Kidney (tissue), 13 donors: ENCODE measurements at regions not wholly inside any gene's neighbourhood (a gene's known extent, or its start where the extent isn't known, plus 50 kb on each side); places are given as distances from the start of the nearest gene placed in this dataset.

Experiments used
- DNase-seq, 5 donors: peaks; one replicate each; pipeline ENCODE4 v3.0.0-alpha.2; 2013 to 2020
- FAIRE-seq: peaks from 2 replicates; lab custom pipeline; 2012; peaks lifted over from hg19 to GRCh38; lab: Jason Lieb, UNC
- H3K27ac ChIP-seq, 2 donors: one replicate each; pipeline ENCODE4 v1.7.0; 2013; ENCODE audit warnings: low read depth in 2 of 2, low read length in 2 of 2, inconsistent platforms in 1 of 2
- H3K27me3 ChIP-seq: one replicate; pipeline ENCODE4 v1.7.1; 2013; ENCODE audit warnings: low read length, inconsistent platforms; ENCODE audit not compliant: control insufficient read depth, insufficient read depth
- H3K36me3 ChIP-seq, 3 donors: one replicate each; pipeline versions ENCODE4 v1.7.0 to v1.7.1; 2013; ENCODE audit warnings: low read length in 3 of 3, control low read depth in 1 of 3, inconsistent platforms in 1 of 3; ENCODE audit not compliant: insufficient read depth in 3 of 3, control insufficient read depth in 2 of 3
- H3K4me1 ChIP-seq, 3 donors: one replicate each; pipeline versions ENCODE4 v1.7.0 to v1.7.1; 2013; ENCODE audit warnings: low read length in 3 of 3, inconsistent platforms in 1 of 3, low read depth in 1 of 3; ENCODE audit not compliant: control insufficient read depth in 2 of 3, insufficient read depth in 2 of 3
- H3K4me3 ChIP-seq, 3 donors: one replicate each; pipeline versions ENCODE4 v1.7.0 to v1.8.1; 2013; ENCODE audit warnings: low read length in 3 of 3, control low read depth in 1 of 3, inconsistent platforms in 1 of 3
- H3K9ac ChIP-seq, 3 donors: one replicate each; pipeline versions ENCODE4 v1.7.0 to v1.7.1; 2013; ENCODE audit warnings: low read length in 3 of 3, control low read depth in 1 of 3, inconsistent platforms in 1 of 3
- H3K9me3 ChIP-seq, 3 donors: one replicate each; pipeline versions ENCODE4 v1.7.0 to v1.7.1; 2013; ENCODE audit warnings: low read length in 3 of 3, control low read depth in 1 of 3, inconsistent platforms in 1 of 3; ENCODE audit not compliant: control insufficient read depth in 2 of 3, insufficient read depth in 1 of 3
- CTCF ChIP-seq: IDR thresholded peaks from 3 replicates; pipeline ENCODE4 v1.5.1; 2012; ENCODE audit warnings: mild to moderate bottlenecking, moderate library complexity, borderline replicate concordance; ENCODE audit not compliant: insufficient read depth; ENCODE audit errors: extremely low read depth
- intact Hi-C: fragments of 100-400 bp; cut with DNase I; formaldehyde crosslinking; loops from one replicate; pipeline ENCODE4 v1.11.1; 2022
- donor health status: control.
- donor health status: control.
- donor health status: control.
- donor health status: control.
- donor health status: control.
- donor health status: DM: yes; HTN: yes; CAD: no.
- donor health status: Normal renal cell carcinoma (clear cell type).

DNA sequence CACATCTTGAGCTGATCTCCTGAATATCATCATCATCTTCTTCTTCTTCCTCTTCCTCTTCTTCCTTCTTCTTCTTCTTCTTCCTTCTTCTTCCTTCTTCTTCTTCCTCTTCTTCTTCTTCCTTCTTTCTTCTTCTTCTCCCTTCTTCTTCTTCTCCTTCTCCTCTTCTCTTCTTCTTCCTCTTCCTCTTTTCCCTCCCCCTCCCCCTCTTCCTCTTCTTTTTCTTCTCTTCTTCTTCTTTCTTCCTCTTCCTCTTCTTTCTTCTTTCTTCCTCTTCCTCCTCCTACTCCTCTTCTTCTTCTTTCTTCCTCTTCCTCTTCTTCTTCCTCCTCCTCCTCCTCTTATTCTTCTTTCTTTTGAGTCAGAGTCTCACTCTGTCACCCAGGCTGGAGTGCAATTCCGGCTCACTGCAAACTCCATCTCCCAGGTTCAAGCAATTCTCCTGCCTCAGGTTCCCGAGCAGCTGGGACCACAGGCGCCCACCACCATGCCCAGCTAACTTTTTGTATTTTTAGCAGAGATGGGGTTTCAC lies 197.9 kb upstream of the NANOGP8 start:
- Histone ChIP-seq H3K4me1 (no peaks in the 10 kb centered on the region), H3K9me3 (peaks cover 0 to 5% (median 0%) of the 10 kb centered on the region in 3 donors), H3K27me3 (no peaks in the 10 kb centered on the region), H3K4me3 (no peak overlapping the region), H3K36me3 (no peaks in the 10 kb centered on the region), H3K9ac (no peak overlapping the region), H3K27ac (no peak overlapping the region)
- FAIRE-seq: no peak
- no peak for DNase-seq
- intact Hi-C loops: no loop called here
- no peak for TF ChIP-seq CTCF

DNA sequence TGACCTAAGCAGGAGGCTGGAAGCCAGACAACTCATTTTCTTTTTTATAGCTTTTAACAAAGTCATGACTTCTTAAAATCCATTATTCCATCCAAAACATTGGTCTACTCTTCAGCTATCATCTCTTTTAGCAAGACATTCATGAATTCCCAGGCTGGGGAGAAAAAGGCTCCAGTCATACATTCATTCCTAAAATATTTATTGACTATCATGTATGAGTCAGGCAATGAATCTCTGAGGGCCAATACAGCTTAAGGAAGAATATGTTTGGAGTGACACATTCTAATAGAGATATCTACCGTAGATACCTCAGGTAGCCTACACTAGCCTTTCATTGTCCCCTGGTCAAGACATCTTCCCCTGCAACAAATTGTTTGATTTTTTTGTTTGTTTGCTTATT lies 196.4 kb upstream of the NANOGP8 start:
- H3K4me3 ChIP-seq: no peak overlapping the region
- no peak for TF ChIP-seq CTCF
- H3K36me3 ChIP-seq: no peaks in the 10 kb centered on the region
- H3K27ac ChIP-seq: no peak overlapping the region
- H3K9me3 ChIP-seq: peaks cover 0 to 12% (median 0%) of the 10 kb centered on the region in 3 donors
- DNase-seq (no peak), FAIRE-seq (no peak)
- no peaks in the 10 kb centered on the region for H3K27me3 ChIP-seq
- H3K9ac ChIP-seq: no peak overlapping the region
- intact Hi-C loops: no loop called here
- H3K4me1 ChIP-seq: no peaks in the 10 kb centered on the region

DNA sequence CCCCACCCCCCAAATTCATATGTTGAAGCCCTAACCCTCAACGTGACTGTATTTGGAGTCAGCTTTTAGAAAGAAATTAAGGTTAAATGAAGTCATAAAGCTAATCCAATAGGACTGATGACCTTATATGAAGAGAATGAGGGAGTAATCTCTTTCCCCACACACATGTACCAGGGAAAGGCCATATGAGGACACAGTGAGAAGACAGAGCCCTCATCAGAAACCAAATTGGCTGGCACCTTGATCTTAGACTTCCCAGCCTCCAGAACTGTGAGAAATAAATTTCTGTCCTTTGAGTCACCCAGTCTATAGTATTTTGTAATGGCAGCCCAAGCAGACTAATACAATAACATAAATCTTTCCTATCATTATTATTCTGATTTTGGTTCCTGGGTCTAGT lies 194.7 kb upstream of the NANOGP8 start:
- no peak overlapping the region for H3K4me3 ChIP-seq
- no peak overlapping the region for H3K27ac ChIP-seq
- TF ChIP-seq CTCF: no peak
- DNase-seq: no peak
- H3K9ac ChIP-seq: no peak overlapping the region
- no peaks in the 10 kb centered on the region for H3K36me3 ChIP-seq
- intact Hi-C loops: no loop called here
- no peaks in the 10 kb centered on the region for H3K4me1 ChIP-seq
- FAIRE-seq: no peak
- H3K27me3 ChIP-seq: no peaks in the 10 kb centered on the region
- H3K9me3 ChIP-seq: peaks cover 0 to 12% (median 0%) of the 10 kb centered on the region in 3 donors
